GM18526 (cell line): ENCODE measurements at regions not wholly inside any gene's neighbourhood (a gene's known extent, or its start where the extent isn't known, plus 50 kb on each side); places are given as distances from the start of the nearest gene placed in this dataset.

ENCODE experiments used
- POLR2A ChIP-seq: IDR thresholded peaks from 3 replicates; pipeline ENCODE4 v1.6.1; 2011; ENCODE audit not compliant: insufficient read length; ENCODE audit errors: extremely low read depth

- TF ChIP-seq POLR2A, result no peak
Measured at GRCh38 chr15:31781261-31781660, 249.1 kb upstream of the CHRNA7 start.

- no peak for TF ChIP-seq POLR2A
Measured at GRCh38 chr15:31782016-31782783, 248.1 kb upstream of the CHRNA7 start.

DNA sequence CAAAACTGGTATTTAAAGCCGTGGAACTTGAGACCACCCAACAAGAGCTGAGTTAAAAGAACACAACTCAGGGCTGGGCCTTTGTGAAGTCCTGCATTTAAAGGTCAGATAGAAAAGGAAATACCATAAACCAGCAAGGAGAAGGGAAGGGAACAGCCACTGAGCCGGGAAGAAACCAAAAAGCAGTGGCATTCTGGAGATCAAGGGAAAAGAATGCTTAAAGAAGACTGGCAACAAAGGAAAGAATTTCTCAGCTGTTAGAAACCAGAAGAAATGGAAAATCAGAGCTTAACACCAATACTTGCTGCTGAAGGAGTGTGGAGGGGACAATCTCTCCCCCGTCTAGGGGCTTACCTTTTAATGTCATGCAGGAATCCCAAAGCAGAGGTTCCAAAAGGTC, 247.4 kb upstream of the CHRNA7 start:
- no peak for TF ChIP-seq POLR2A

- TF ChIP-seq POLR2A, result no peak
Measured at GRCh38 chr15:31786360-31786759, 244.0 kb upstream of the CHRNA7 start.

- TF ChIP-seq POLR2A, result no peak
Measured at GRCh38 chr15:31788104-31788503, 242.2 kb upstream of the CHRNA7 start.

DNA sequence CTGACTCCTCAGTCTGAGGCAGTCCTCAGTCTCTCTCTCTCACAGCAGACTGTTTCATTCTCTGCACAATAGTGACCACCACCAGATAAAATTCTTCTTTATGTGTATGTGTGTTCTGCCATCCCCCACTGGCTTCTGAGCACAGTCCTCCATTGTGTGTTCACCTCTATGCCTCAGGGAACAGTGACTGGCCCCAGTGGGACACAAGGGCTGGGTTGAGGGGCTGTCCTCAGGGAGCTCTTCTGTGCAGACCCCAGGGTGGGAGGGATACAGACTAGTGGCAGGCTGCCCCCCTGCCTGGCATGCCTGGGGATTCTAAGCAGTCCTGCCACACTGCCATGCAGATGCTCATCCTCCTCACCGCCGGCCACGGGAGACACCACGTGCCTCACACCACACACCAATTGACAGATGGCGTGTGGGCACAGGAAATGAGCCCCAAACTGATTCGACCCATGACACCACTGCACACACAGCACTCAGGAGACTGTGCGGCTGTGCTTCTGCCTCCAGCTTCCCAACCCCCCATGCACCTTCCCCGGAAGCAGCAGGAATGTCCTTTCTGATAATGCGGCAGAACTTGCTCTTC, 237.6 kb upstream of the CHRNA7 start:
- TF ChIP-seq POLR2A, result no peak

- no peak for TF ChIP-seq POLR2A
Measured at GRCh38 chr15:31799319-31799714, 231.0 kb upstream of the CHRNA7 start.

GRCh38 chr15:31799715-31800321, 230.5 kb upstream of the CHRNA7 start:
- TF ChIP-seq POLR2A, result no peak

DNA sequence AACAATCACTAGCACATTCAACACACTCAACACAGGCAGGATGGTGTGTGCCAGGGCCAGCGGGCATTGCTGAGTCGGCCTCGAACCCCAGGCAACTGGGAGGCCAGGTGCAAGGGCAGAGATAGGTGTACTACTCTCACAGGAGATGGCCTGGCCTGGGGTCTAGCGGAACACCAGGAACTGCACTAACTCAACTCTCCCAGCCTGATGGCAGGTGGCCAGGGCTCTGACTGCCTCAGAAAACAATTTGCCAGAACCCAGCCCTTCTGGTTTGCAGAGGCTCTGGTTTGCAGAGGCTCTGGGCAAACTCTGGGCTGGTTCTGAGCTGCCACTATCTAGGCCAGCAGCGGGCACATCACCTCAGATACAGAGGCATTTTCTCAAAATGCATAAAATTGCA, 229.2 kb upstream of the CHRNA7 start:
- no peak for TF ChIP-seq POLR2A

DNA sequence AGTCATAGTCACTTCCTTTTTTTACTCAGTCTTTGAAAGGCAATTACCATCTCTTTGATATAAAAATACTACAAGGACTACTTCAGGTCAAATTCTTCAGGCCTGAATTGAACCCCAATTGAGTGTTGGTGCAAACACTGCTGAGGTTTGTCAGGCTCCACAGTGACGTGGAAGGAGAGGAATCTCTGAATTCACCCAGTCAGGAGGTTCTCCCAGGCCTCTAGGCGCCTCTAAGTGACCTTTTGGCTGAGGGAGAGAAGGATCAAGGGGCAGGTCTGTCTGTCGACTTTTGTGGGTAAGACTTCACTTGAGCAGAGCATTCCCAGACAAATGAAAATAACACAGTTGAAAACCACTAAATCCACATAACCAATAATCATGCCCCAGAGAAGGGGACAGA, 227.6 kb upstream of the CHRNA7 start:
- no peak for TF ChIP-seq POLR2A

- no peak for TF ChIP-seq POLR2A
Measured at GRCh38 chr15:31803388-31803884, 226.9 kb upstream of the CHRNA7 start.

GRCh38 chr15:31805090-31805662, 225.1 kb upstream of the CHRNA7 start:
- TF ChIP-seq POLR2A, result no peak

DNA sequence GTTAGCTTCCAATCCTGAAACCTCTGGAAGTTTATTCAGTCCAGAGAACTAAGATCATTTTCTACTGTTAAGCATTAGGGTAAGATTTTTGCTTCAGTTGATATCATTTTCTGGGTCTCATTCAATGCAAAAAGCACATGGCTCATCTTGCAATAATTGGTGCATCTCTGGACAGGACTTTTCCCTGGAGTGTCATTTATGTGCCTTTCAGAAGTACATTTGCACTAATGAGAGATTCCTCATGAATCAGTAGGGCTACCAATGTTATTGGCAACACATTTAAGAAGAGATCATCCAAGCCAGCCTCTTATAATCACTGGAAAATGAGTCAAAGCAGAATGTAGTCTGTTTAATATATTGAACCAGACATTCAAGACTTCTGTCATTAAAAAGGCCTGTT, 224.2 kb upstream of the CHRNA7 start:
- no peak for TF ChIP-seq POLR2A

GRCh38 chr15:31811641-31812040, 218.7 kb upstream of the CHRNA7 start:
- no peak for TF ChIP-seq POLR2A

DNA sequence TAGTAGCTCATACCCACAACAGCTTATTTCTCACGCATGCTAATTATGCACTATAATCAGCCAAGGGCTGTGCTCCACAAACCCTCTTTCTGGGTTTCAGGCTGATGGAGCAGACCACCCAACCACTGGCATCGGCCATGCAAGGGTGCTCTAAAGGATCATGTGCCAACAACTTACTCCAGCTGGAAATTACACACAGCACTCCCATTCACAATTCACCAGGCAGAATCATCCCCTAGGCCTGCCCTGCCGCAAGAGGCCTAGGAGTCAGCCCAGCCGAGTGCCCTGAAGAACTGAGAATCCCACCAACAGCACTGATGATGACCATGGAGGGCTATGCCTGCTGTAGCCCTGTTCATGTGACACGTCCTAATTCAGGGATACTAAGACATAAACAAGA, 216.2 kb upstream of the CHRNA7 start:
- no peak for TF ChIP-seq POLR2A
